Midbrain (tissue), 1 donor: ENCODE measurements at regions not wholly inside any gene's neighbourhood (a gene's known extent, or its start where the extent isn't known, plus 50 kb on each side); places are given as distances from the start of the nearest gene placed in this dataset.

Experiments
- DNase-seq: peaks from one replicate; lab custom pipeline; 2025; lab: John Stamatoyannopoulos, UW

- DNase-seq = no peak
Observed at GRCh38 chr2:196442211-196442610, 197.3 kb upstream of the CCDC150 start.

GRCh38 chr2:196444442-196444841 is 195.1 kb upstream of the CCDC150 start:
- no peak for DNase-seq

GRCh38 chr2:196445991-196446390 is 193.5 kb upstream of the CCDC150 start:
- DNase-seq = no peak

- no peak for DNase-seq
Observed at GRCh38 chr2:196448407-196449079, 191.0 kb upstream of the CCDC150 start.

GRCh38 chr2:196449083-196449482 is 190.4 kb upstream of the CCDC150 start:
- no peak for DNase-seq

GRCh38 chr2:196452758-196453157 is 186.8 kb upstream of the CCDC150 start:
- no peak for DNase-seq

- DNase-seq = peak; percentile 12
Observed at GRCh38 chr2:196453613-196454047, 185.9 kb upstream of the CCDC150 start.

- no peak for DNase-seq
Observed at GRCh38 chr2:196454492-196454891, 185.0 kb upstream of the CCDC150 start.

GRCh38 chr2:196459539-196459938 is 180.0 kb upstream of the CCDC150 start:
- no peak for DNase-seq

- DNase-seq = no peak
Observed at GRCh38 chr2:196463706-196464105, 175.8 kb upstream of the CCDC150 start.

GRCh38 chr2:196464311-196464710 is 175.2 kb upstream of the CCDC150 start:
- no peak for DNase-seq

- no peak for DNase-seq
Observed at GRCh38 chr2:196466581-196466980, 172.9 kb upstream of the CCDC150 start.

- no peak for DNase-seq
Observed at GRCh38 chr2:196468394-196468793, 171.1 kb upstream of the CCDC150 start.

GRCh38 chr2:196473617-196474016 is 165.9 kb upstream of the CCDC150 start:
- DNase-seq = no peak

- no peak for DNase-seq
Observed at GRCh38 chr2:196475611-196476010, 163.9 kb upstream of the CCDC150 start.

GRCh38 chr2:196478588-196478987 is 160.9 kb upstream of the CCDC150 start:
- DNase-seq = no peak

GRCh38 chr2:196479350-196479749 is 160.2 kb upstream of the CCDC150 start:
- DNase-seq = no peak

GRCh38 chr2:196480653-196481323 is 158.7 kb upstream of the CCDC150 start:
- no peak for DNase-seq

GRCh38 chr2:196481324-196481697 is 158.2 kb upstream of the CCDC150 start:
- no peak for DNase-seq

GRCh38 chr2:196482119-196483065 is 157.1 kb upstream of the CCDC150 start:
- DNase-seq = no peak

GRCh38 chr2:196486146-196486545 is 153.4 kb upstream of the CCDC150 start:
- DNase-seq = peak; percentile 57

- DNase-seq = no peak
Observed at GRCh38 chr2:196487417-196487816, 152.1 kb upstream of the CCDC150 start.

- DNase-seq = no peak
Observed at GRCh38 chr2:196489371-196489770, 150.1 kb upstream of the CCDC150 start.
